ENCODE measurements at regions not wholly inside any gene's neighbourhood (a gene's known extent, or its start where the extent isn't known, plus 50 kb on each side); places are given as distances from the start of the nearest gene placed in this dataset.
"Not testable (repeated sequence)": the region's sequence is repeated elsewhere in the genome, so short reads cannot be mapped to it uniquely, and the experiment has no call there.

DNA sequence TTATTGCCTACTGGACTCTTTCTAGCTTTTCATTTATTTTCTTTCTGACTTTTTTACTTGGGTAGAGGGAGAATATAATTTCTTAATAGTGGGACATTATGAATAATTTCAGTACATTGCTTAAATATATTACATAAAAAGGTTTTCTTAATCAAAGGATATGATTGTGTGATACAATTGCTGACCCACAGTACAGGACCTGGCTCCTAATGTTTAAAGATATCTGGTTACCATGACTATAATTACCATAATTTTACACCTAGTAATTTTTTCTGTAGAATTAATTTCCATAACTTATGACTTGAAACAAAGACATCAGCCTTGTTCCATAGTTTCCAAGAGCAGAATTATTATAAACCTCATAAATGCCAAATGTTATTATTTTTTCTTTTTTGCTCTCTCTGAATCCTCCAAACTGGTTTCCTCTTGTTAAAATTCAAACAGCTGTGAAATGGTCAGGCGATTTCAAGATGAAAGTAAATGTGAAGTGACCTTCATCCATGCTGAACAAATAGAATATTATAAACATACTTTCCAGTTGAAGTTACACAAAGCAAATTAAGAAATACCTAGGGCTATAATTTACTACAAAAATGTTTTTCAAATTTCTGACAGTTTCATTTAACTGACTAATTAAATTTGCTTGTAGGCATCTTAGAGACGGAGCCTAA, 301.2 kb upstream of the TYRP1 start:
- Mint-ChIP-seq H3K4me1 (ENCODE audit: low read depth) (no peaks in the 10 kb centered on the region), H3K9me3 (peaks cover 13% of the 10 kb centered on the region), H3K27me3 (ENCODE audit: low read depth) (no peaks in the 10 kb centered on the region), H3K27ac (no peak overlapping the region), H3K36me3 (ENCODE audit: low read depth) (no peaks in the 10 kb centered on the region), H3K4me3 (no peak overlapping the region)

DNA sequence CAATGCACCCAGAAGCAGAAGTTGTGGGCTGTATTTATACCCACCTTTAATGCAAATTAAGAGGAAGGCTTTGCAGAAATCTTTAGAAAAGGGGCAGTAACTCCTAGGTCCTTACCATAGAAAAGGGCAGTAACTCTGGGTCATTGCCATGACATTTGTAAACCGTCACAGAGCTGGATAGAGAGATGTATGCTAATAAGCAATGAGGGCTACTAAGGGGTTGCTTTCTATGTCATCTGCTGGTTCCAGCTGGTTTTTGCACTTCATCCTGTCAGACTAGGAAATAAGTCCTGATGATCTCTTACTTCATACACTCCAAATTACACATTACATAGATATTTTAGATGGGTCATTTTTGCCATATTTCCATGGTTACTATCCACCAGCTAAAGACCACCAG, 299.1 kb upstream of the TYRP1 start:
- H3K27ac Mint-ChIP-seq = no peak overlapping the region

DNA sequence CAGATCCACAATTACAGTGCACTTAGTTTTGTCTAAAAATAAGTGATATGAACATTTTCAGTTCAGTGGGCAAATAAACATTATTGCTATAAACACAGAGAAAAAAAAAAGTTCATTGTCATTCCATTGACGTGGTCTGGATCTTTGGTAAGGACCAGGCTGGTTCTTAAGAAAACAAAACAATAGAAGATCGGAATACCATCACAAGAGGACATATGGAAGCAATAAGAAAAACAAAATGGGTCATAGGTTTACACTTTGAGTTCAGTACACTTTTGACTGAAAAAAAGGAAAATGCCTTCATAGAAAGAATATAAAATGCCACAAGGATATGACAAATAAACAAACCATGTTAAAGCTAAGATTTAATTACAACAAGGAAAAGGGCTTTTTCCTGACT, 289.5 kb upstream of the TYRP1 start:
- Mint-ChIP-seq H3K27me3 (ENCODE audit: low read depth) (no peaks in the 10 kb centered on the region), H3K4me3 (no peak overlapping the region), H3K36me3 (ENCODE audit: low read depth) (no peaks in the 10 kb centered on the region), H3K4me1 (ENCODE audit: low read depth) (no peaks in the 10 kb centered on the region), H3K27ac (no peak overlapping the region), H3K9me3 (peaks cover 11% of the 10 kb centered on the region)

More for the DNA sequence above, 299.1 kb upstream of the TYRP1 start:
- Mint-ChIP-seq H3K9me3 (peaks cover 16% of the 10 kb centered on the region), H3K4me3 (no peak overlapping the region), H3K36me3 (ENCODE audit: low read depth) (no peaks in the 10 kb centered on the region), H3K4me1 (ENCODE audit: low read depth) (no peaks in the 10 kb centered on the region), H3K27me3 (ENCODE audit: low read depth) (no peaks in the 10 kb centered on the region)

DNA sequence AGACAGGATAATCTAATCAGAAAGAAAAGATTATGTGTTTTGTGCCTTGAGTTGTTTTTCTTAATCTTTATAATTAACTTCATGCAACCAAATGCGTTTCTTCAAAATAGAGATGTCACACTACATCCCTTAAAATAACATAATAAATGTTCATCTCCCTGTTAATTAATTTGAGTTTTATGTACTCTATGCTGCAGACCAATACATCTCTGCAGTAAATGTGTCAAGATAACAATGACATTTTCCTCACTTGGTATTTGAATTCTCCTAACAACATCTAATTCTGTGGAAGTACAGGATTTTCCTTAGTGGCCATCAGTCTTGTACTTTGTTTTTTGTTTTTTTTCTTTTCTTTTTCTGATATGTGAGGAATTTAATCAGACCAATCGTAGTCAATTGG, 279.2 kb upstream of the TYRP1 start:
- Mint-ChIP-seq H3K4me1 (ENCODE audit: low read depth) (no peaks in the 10 kb centered on the region), H3K4me3 (no peak overlapping the region), H3K9me3 (peaks cover 28% of the 10 kb centered on the region), H3K27me3 (ENCODE audit: low read depth) (no peaks in the 10 kb centered on the region), H3K27ac (no peak overlapping the region), H3K36me3 (ENCODE audit: low read depth) (no peaks in the 10 kb centered on the region)

DNA sequence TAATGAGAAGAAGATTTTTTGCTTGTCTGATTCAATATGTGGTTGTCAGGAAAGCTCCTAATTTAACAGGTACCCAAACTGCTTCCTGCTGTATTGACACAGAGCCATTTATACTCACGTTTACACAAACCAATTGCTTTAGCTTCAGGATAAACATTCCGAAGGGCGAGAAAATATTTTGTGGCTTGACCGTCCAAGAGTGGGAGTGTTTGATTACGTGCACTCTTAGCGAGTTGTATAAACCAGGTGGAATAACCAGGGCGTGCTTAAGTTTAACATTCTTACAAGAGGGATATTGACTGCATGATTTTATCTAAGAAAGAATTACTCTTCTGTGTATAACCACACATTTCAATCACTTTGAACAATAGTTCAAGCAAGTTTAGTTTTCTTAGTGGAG, 278.7 kb upstream of the TYRP1 start:
- no peaks in the 10 kb centered on the region for H3K36me3 Mint-ChIP-seq (ENCODE audit: low read depth)
- H3K4me1 Mint-ChIP-seq (ENCODE audit: low read depth) = no peaks in the 10 kb centered on the region
- no peaks in the 10 kb centered on the region for H3K27me3 Mint-ChIP-seq (ENCODE audit: low read depth)
- no peak overlapping the region for H3K4me3 Mint-ChIP-seq
- H3K9me3 Mint-ChIP-seq = peaks cover 24% of the 10 kb centered on the region
- H3K27ac Mint-ChIP-seq = no peak overlapping the region

GRCh38 chr9:12415361-12415760, 277.8 kb upstream of the TYRP1 start:
- Mint-ChIP-seq H3K9me3 (peaks cover 16% of the 10 kb centered on the region), H3K36me3 (ENCODE audit: low read depth) (no peaks in the 10 kb centered on the region), H3K4me3 (no peak overlapping the region), H3K27ac (no peak overlapping the region), H3K27me3 (ENCODE audit: low read depth) (no peaks in the 10 kb centered on the region), H3K4me1 (ENCODE audit: low read depth) (no peaks in the 10 kb centered on the region)

DNA sequence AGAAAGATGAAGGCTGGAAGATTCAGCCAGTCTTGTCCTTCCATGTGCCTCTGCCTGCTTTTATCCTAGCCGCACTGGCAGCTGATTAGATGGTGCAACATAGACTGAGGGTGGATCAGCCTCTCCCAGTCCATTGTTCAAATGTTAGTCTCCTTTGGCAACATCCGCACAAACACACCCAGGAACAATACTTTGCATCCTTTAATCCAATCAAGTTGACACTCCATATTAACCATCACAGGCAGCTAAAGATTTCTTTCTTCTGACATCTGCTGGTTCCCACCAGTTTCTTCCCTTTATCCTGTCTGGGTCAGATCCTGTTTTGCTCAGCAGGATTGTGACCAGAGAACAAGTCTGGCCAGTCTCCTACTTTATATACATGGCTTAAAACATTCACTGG, 276.5 kb upstream of the TYRP1 start:
- Mint-ChIP-seq H3K27me3 (ENCODE audit: low read depth) (no peaks in the 10 kb centered on the region), H3K27ac (no peak overlapping the region), H3K36me3 (ENCODE audit: low read depth) (no peaks in the 10 kb centered on the region), H3K9me3 (peaks cover 12% of the 10 kb centered on the region), H3K4me1 (ENCODE audit: low read depth) (no peaks in the 10 kb centered on the region), H3K4me3 (no peak overlapping the region)

- Mint-ChIP-seq H3K27me3 (ENCODE audit: low read depth) (no peaks in the 10 kb centered on the region), H3K36me3 (ENCODE audit: low read depth) (no peaks in the 10 kb centered on the region), H3K4me3 (no peak overlapping the region), H3K27ac (no peak overlapping the region), H3K4me1 (ENCODE audit: low read depth) (no peaks in the 10 kb centered on the region), H3K9me3 (no peaks in the 10 kb centered on the region)
These were observed 268.9 kb upstream of the TYRP1 start for GRCh38 chr9:12424243-12424642.

DNA sequence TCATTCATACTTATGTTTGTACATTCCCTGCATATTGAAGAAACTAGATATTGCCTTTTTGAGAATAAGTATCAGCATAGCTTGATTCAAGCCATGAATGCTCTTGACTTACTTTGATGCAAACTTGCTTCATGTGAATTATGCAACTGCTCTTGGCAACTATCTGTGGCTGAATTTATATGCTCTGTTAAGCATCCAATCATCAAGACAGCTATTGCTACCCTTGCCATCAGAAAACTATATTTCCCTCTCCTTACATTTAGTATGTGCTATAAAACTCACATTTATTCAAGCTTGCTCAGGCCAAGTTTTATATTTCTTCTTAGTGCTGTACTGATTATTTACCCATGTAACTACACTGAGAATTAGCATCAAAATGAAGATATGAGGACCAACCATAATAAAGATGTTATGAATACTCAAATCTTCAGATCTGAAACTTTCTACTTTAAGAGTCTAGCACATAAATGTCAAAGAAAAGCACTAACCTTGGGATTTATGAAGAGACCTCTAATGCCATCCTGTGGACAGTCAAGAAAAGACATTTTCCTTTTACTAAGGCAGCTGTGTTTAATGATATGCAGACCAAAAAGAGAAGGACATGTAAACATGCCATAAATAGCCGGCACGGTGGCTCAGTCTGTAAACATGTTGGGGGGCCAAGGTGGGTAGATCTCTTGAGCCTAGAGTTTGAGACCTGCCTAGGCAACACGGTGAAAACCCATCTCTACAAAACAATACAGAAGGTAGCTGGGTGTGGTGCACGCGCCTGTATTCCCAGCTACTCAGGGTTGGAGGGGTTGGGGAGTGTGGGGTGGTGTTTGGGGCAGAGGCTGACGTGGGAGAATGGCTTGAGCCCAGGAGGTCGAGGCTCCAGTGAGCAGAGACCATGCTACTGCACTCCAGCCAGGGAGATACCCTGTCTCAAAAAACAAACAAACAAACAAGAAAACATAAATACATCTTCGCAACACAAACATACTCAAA, 267.0 kb upstream of the TYRP1 start:
- H3K4me3 Mint-ChIP-seq = no peak overlapping the region
- H3K27ac Mint-ChIP-seq = no peak overlapping the region
- H3K9me3 Mint-ChIP-seq = peaks cover 6% of the 10 kb centered on the region
- H3K36me3 Mint-ChIP-seq (ENCODE audit: low read depth) = no peaks in the 10 kb centered on the region
- H3K4me1 Mint-ChIP-seq (ENCODE audit: low read depth) = no peaks in the 10 kb centered on the region
- no peaks in the 10 kb centered on the region for H3K27me3 Mint-ChIP-seq (ENCODE audit: low read depth)

GRCh38 chr9:12439267-12439666, 253.9 kb upstream of the TYRP1 start:
- Mint-ChIP-seq H3K4me3 (no peak overlapping the region), H3K9me3 (peaks cover 15% of the 10 kb centered on the region), H3K4me1 (ENCODE audit: low read depth) (no peaks in the 10 kb centered on the region), H3K36me3 (ENCODE audit: low read depth) (no peaks in the 10 kb centered on the region), H3K27ac (no peak overlapping the region), H3K27me3 (ENCODE audit: low read depth) (no peaks in the 10 kb centered on the region)

DNA sequence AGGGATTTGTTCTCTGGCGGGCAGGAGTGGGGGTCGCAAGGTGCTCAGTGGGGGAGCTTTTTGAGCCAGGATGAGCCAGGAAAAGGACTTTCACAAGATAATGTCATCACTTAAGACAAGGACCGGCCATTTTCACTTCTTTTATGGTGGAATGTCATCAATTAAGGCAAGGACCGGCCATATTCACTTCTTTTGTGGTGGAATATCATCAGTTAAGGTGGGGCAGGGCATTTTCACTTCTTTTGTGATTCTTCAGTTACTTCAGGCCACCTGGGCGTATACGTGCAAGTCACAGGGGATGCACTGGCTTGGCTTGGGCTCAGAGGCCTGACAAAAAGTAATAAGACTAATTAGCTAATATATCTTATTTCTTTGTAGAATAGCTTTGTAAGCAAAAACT, 252.1 kb upstream of the TYRP1 start:
- not testable (repeated sequence) for H3K27me3 Mint-ChIP-seq (ENCODE audit: low read depth); H3K27ac Mint-ChIP-seq; H3K4me1 Mint-ChIP-seq (ENCODE audit: low read depth); H3K36me3 Mint-ChIP-seq (ENCODE audit: low read depth); H3K4me3 Mint-ChIP-seq
- H3K9me3 Mint-ChIP-seq = peaks cover 15% of the 10 kb centered on the region

- Mint-ChIP-seq H3K9me3 (peaks cover 15% of the 10 kb centered on the region), H3K27me3 (ENCODE audit: low read depth) (no peaks in the 10 kb centered on the region), H3K27ac (no peak overlapping the region), H3K36me3 (ENCODE audit: low read depth) (no peaks in the 10 kb centered on the region), H3K4me3 (no peak overlapping the region), H3K4me1 (ENCODE audit: low read depth) (no peaks in the 10 kb centered on the region)
These were observed 251.7 kb upstream of the TYRP1 start for GRCh38 chr9:12441506-12441905.

GRCh38 chr9:12448246-12448645, 244.9 kb upstream of the TYRP1 start:
- Mint-ChIP-seq H3K4me3 (no peak overlapping the region), H3K27ac (no peak overlapping the region), H3K4me1 (ENCODE audit: low read depth) (no peaks in the 10 kb centered on the region), H3K36me3 (ENCODE audit: low read depth) (no peaks in the 10 kb centered on the region), H3K27me3 (ENCODE audit: low read depth) (no peaks in the 10 kb centered on the region), H3K9me3 (peaks cover 12% of the 10 kb centered on the region)

- Mint-ChIP-seq H3K4me3 (no peak overlapping the region), H3K4me1 (ENCODE audit: low read depth) (no peaks in the 10 kb centered on the region), H3K36me3 (ENCODE audit: low read depth) (no peaks in the 10 kb centered on the region), H3K27ac (no peak overlapping the region), H3K9me3 (peaks cover 10% of the 10 kb centered on the region), H3K27me3 (ENCODE audit: low read depth) (no peaks in the 10 kb centered on the region)
These were observed 235.9 kb upstream of the TYRP1 start for GRCh38 chr9:12457237-12457636.

DNA sequence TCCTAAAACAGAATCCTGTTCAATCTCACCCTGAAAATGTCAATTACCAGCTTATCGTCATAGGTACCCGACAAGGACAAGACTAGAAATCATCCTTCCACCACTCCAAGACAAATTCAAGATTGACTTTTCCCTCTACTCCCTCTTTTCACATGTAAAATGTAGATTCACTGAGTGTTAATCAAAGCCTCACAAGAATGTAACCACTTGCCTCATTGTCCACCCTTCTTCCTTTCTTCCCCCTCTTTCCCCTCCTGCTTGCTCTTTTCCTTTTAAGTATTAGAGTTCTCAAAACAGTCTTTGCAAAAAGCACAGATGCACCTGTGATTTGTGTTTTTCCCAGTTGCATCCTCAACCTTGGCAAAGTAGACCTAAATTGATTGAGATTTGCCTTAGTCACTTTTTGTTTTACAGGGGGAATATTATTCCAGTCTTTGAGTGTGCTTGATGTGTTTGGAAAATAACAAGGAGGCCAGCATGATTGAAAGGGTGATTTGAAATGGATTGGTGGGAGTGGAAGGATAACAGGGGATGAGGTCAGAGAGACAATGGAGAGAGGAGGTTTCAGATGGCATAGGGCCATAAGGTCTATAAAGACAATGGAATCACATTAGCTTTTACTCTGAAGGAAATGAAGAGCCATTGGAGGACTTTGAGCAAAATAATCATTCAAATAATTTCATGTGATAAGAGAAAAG, 231.3 kb upstream of the TYRP1 start:
- Mint-ChIP-seq H3K27ac (no peak overlapping the region), H3K4me1 (ENCODE audit: low read depth) (no peaks in the 10 kb centered on the region), H3K27me3 (ENCODE audit: low read depth) (no peaks in the 10 kb centered on the region), H3K9me3 (no peaks in the 10 kb centered on the region), H3K36me3 (ENCODE audit: low read depth) (no peaks in the 10 kb centered on the region), H3K4me3 (no peak overlapping the region)
